ENCODE measurements at regions not wholly inside any gene's neighbourhood (a gene's known extent, or its start where the extent isn't known, plus 50 kb on each side); places are given as distances from the start of the nearest gene placed in this dataset.

DNA sequence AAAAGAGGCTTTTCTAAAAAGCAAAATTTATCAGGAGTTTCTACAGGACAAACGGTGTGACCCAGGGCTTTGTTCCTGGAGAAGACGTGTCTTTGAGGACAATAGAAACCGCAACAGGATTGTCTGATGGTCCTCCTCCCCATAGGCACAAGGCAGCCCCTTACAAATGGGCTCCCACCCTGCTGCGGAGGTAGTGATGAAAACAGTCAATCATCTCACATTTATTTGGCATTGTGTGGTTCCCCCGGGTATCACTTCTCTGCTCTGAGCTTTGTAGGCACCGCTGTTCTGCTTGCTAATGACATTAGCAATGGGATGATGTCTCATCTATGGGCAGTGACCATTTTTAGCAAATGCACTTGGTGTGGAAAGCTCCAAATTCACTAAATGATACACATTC, 155.5 kb upstream of the TMPO start:
- no peak for DNase-seq

DNA sequence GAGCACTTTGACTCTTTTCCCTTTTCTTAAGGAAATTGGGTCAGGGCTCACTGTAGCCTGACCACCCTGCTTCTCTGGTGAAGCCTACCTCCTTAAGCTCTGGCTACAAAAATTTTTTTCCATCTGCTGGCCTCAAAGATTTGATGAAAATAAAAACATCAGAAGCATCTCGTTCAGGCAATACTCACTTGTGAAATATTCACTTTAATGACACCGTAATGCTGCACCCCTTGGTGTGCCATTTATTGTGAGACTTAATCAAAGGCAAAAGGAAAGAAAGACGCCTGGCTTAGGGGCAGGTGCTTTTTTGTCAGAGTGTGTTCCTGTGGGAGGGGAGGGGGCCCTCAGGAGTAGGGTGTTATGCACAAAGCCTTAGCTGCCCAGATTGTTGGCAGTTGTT, 155.0 kb upstream of the TMPO start:
- DNase-seq = no peak

DNA sequence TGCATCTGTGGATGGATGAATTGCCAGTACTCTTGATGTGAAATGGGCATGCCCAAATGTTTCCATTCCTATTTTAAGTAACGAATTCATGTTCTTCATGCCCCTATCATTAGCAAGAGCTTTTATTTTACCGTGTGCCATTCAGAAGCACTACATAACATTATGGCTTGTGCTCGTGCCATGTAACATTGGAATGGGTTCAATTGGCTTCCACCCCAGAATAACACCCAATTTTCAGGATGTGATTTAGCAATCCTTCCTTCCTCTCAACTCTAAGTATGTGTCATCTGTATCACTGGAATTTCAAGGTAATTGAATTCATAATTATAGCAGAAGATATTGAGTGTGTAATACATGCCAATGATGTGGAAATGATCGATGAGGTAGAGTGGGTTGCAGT, 145.8 kb upstream of the TMPO start:
- no peak for DNase-seq

DNA sequence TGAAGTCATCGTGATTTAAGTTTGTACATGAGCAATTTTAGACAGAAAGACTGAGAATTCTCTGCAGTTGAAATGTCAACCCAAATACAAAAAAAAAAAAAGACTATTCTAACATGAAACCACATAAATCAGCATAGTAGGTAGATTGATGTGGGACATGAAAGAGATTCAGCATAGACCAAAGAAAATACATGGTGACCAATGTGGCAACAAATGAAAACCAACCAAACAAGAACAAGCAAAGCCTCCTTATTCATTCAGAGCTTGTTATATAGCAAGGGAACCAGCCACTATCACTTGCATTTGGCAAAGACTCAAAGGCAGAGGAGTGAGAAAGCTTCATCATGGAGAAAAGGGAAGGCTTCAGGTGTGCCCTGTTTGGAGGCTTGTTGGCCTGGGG, 144.4 kb upstream of the TMPO start:
- DNase-seq = no peak

DNA sequence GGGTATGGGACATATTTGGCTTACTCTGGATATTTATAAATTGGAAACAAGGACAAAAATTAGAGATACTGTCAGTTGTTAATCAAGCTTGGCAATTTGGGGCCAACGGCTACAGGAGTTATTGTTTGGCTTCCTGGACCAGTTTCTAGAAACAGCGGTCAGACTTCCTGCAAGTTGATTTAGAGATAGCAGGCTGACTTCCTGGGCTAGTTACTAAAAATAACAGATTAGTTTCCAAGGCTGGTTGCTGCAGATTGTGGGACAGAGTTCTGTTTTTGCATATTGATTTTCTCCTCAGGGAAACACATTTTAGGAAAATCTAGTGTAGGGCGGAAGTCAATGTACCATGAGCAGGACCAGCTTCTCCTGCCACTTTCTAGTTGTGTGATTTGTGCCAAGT, 144.0 kb upstream of the TMPO start:
- DNase-seq = no peak

DNA sequence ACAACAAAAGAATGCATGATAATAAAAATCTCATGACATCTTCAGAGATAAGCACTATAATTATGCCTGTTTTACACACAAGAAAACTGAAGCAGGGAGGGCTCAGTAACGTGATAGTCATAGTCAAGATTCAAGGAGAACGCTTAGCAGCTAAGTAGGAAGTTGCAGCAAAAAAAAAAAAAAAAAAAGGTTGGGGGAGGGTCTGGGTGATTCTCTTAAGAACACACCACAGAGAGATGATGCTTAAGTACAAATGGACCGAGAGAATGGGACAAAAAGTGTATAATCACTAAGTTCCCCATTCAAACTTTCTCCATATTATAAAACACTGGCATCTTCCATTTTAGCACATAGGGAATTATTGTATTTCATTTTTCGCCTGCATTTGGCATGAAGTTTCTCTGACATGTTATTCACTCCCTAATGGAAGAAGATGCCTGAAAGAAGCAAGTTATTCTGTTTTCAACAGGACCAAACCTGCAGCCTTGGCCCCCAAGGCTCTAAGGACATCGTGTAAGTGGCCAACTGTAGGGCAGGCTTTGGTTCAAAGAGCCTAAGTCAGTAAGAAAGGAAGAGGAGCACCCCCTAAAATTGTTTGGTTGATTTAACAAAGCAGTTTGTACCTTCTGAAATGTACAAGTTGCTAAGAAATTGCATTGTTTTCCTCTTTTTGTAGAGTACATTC, 142.9 kb upstream of the TMPO start:
- no peak for DNase-seq

DNA sequence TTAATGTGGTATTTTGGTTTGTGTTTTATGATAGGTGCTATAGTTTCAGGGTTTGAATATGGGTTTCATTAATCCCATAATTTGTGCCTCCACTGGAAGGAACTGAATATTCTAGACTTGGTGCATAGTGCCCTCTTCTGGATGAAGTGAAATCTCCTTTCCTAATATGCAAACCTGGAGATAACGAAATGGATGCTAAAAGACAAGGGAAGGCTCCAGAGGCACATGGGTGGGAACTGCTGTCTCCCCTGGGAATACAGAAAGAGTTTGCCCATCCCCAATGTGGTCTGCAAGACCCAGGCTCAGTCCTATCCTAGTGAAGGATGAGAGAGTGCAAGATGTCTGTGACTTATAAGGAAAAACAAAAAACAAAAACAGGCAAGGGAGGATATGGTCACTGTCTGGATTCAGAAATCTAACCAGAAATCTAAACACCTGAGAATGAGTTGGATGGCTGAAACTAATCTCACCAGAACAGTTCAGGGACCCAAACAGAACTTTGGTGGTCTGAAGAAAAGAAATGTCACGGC, 142.3 kb upstream of the TMPO start:
- DNase-seq = no peak

DNA sequence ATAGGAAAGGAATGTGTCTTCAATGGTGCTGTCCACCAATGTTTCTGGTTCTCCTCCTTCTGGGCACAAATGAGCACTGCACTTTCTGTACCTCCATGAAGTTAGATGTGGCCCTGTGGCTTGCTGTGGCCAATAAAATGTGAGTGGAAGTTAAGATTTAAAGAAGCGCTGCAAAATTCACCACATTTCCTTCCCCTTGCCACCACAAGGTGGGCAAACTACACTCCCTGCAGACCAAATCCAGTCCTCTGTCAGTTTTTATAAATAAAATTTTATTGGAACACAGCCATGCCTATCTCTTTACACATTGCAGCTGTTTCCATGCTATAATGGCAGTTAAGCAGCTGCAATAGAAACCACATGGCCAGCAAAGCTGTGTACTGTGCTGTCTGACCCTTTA, 141.4 kb upstream of the TMPO start:
- DNase-seq = no peak

DNA sequence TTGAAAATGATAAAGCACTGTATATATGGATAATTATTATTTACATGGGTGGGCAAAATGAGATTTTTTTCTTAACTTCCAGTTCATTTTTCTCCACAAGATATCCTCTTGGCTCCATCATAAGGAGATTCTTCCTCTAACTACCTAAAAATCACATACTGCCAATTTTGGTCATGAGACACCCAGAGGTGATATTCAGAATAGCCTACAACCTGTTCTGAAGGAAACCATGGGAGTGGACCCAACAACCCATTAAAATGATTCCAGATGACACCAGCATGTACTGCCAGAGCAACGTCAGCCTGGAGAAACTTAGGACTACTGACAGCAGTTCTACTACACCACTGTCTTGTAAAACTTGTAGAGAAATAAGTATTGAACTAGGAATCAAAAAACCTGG, 136.3 kb upstream of the TMPO start:
- no peak for DNase-seq

DNA sequence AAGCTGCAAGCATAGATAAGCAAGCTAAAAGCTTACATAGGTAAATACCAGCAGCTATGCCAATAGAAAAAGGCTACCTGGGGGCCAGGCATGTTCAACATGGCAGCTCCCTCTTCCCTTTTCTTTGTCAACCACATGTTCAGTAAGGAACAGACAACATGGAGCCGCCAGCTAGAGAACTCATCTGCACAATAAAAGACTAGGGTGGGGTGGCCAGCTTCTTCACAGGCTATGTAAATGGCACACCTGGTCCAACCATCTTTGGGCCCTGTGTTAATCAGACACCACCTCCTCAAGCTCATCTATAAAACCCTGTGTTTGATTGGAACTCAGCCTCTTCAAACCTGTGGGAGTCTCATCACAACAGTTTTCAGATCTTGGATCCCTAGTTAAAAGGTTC, 129.7 kb upstream of the TMPO start:
- DNase-seq = no peak

DNA sequence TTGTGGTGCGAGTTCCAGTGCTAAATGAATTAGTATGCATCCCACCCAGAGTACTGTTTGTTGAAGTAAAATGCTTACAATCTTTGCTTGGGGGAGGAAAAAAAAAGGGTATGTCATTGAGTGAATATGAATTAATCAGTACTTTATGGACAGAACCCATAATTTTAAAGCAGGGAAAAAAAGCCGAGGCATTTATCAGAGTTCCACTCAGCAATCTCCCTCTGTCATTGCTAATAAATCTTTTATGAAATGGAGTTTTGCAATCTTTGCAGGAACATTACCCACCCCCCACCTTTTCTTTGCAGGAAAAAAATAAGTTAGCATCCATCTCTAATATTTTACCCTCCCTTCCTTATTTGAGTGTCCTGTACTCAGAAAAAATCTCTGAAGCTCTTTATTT, 127.9 kb upstream of the TMPO start:
- DNase-seq = no peak

DNA sequence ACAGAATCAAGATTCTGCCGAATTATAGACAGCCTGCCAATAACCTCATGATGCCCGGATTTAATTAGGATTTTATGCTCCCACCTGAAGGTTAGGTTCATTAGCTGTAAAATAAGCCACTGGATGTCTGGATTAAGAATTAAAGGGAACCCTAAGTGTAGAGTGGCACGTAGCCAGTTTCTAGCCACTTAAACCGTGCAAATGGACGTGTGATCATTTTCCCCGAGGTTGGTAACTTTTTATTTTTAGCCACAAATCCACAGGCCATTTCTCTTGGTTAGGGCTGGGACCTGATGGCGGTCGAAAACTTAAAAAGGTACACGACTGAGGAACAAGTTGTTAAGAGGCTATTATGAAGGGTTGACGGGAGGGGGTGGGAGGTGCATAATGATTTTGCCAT, 127.3 kb upstream of the TMPO start:
- DNase-seq = no peak

DNA sequence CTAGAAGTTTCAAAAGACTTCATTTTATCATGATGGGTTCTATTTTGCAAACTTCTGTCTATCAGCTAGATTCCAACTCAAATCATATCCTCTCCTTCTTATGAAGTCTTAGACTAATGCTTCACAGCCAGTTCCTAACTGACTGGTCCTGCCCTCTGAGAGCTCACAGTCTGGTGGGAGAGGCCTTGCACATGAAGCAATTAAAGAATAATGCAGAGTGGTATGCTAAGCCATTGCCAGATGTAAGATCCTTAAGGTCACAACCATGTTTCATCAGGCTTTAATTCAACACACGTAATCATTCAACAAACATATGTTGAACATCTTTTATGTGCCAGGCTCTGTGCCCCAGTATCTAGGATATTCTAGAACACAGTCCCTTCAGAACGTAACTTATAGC, 125.8 kb upstream of the TMPO start:
- no peak for DNase-seq

DNA sequence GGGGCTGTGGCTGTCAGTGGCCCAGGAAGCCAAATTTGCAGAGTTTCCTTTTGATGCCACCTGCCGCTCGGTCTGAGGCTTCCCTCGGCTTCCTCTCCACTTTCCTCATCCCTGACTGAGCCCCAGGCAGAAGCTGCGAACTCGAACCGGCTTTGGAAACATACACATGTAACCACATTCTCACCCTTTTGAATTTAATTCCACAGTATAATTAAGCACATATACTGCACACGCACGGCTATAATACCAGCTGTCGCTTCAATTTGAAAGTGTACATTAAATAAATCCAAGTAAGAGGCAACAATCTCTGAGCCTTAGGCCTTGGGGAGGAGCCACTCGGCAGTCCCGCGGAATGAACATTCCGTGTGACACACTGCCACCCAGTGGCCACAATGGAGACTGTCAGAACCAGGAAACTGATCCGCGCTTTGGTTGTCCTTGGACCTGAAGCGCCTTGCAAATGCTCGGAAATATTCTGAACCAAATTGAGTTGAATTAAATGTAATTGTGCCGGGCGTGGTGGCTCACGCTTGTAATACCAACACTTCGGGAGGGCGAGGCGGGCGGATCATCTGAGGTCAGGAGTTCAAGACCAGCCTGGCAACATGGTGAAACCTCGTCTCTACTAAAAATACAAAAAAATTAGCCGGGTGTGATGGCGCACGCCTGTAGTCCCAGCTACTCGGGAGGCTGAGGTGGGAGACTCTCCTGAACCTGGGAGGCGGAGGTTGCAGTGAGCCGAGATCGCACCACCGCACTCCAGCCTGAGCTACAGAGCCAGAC, 117.9 kb upstream of the TMPO start:
- peak; percentile 84 for DNase-seq

DNA sequence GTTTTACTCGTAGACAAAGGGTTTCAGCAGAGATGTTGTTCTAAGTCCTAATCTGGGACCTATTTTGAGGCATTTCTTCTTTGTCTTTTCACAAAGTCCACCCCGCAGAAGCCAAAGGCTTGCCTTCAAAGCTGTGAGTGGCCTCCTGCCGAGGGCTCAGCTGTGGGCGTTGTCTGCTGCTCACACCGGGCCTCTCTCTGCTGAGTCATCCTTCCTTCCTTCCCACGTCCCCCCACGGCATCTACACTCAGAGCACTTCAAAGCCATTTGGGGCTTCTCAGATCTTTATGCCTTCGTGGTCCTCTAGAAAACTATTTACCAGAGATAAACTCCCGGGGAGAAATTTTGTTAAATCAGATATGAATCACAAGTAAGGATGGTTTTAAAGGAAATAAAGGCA, 115.9 kb upstream of the TMPO start:
- DNase-seq = peak; percentile 72

DNA sequence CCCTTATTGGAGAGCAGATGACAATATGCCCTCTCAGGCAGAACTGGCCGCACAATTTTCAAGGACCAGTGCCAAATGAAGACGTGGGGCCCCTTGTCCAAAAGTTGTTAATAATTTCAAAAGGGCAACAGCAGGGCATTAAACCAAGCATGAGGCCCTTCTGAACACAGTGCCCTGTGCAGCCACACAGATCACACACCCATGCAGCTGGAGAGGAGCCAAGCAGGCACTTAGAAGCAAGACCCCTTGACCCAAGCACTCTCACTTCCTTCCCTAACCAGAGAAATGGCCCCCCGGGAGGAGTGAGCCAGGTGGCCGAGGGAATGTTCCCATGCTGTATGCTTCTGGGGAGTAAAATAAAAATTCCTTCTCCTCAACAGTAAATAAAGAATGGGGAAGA, 114.0 kb upstream of the TMPO start:
- no peak for DNase-seq

DNA sequence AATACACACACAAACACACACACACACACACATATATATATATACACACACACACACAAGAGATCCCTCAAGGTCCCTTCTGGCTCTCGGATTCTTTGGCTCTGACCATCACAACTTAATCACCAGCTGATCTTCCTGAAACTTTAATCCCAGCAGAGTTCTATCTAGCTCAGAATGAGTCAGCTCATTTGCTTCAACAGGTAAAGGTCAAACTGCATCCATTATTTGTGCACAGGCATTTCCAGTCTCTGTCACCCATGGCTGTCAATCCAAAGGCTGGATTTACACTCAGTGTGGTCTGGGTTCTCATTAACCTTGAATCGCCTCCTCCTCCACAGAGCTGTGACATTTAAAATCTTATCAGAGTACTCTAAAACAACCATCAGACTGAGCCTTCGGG, 113.3 kb upstream of the TMPO start:
- DNase-seq = no peak

DNA sequence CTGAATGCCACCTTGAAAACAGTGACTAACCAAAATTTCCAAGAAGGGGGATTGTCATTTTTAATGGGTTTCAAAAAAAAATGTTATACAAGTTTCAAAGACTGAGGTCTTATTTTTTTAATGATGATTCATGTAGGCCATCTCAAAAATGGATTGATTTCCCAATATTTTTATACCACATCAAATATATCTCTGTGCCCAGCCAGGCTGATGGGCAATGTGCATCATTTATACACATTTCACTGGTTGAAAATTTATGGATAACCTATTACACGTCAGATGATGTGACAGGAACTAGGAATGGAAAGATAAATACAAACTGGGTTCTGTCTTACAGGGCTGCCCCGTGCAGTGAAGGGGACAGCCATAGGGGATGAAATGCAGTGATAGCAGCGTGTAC, 112.7 kb upstream of the TMPO start:
- DNase-seq = no peak

DNA sequence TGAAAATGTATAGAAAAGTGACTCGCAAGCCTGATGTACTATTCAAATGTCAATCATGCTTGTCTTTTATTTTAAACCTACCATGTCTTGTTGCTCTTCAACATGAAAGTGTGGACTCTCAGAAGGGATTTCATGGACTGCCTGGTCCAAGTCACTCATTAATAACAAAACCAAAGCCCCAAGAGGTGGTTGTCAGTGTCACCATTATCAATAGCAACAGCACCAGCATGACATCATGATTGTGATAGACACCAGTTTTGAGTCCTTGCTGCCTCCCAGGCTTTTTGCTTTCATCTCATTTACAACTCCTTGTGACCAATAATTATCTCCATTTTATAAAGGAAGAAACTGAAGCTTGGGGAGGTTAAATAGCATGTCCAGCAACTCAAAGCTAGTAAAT, 112.0 kb upstream of the TMPO start:
- no peak for DNase-seq

DNA sequence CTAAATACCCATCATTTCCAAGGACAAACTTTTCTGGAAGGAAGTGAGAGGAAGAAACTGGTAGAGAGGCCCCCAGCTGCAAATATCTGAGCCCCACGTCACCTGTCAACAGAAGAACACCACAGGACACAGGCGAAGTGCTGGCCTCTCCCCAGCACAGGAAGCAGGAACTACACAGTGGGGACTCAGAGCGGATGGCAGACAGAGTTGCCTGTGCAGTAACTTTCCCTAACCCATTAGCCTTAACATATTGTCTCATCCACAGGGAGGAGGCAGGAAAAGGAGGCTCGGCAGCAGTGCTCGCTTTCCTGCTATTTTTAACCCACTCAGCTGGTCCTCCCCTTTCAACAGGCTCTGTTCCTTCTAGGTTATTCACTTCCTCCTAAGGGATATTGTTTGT, 111.5 kb upstream of the TMPO start:
- DNase-seq = no peak

DNA sequence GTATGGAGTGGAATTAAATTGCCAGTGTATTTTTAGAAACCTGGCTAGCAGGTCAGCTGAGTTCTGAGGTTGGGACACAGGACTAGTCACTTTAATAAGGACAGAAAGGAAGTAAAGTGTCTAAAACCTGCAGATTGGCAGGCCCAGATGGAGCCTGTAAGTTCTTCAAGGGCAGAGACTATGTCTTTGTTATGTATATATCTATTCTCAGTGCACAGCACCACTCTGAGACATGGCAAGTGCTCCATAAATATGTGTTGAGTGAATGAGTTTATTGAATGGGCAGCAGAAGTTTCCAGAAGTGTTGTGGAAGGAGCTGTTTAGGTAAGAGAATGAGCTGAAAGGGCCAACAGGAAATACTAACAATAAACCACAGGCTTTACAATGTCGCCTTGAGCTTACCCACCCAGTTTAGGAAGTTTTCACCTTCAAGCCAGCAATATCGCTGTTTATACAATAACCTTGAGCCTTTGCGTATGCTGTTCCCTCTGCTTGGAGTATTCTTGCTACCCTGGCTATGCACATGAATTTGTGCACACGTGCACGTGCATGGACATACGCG, 109.5 kb upstream of the TMPO start:
- no peak for DNase-seq

DNA sequence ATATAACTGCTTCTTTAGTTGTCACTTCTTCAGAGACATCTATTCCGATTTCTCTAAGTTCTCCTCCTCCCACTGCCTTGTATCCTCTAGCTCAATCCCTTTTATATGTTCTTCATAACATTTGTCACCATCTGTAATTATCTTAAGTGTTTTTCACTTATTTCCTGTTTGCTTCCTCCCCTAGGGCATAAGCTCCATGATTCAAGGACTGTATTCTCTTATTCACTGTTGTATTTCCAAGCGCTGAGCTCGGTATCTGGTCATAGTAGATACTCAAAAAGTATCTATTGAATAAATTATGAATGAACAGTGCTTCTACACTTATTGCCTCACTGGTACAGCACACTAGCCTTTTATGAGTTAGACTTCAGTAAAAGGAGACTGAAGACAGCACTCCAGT, 109.0 kb upstream of the TMPO start:
- DNase-seq = no peak

DNA sequence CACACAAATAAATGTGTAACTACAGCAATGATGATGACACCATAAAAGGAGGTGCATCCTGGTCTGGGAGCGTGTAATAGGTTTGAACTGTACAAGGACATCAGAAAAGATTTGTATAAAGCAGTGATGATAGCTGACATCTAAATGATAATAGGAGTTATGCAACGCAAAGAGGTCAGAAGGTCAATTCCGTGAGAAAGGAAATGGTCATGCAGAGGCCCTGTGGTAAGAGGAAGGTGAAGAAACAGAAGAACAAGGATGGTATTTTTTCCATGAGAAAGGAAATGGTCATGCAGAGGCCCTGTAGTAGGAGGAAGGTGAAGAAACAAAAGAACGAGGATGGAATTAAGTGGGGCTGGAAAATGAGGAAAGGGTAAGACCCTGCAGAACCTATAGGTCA, 106.7 kb upstream of the TMPO start:
- no peak for DNase-seq

DNA sequence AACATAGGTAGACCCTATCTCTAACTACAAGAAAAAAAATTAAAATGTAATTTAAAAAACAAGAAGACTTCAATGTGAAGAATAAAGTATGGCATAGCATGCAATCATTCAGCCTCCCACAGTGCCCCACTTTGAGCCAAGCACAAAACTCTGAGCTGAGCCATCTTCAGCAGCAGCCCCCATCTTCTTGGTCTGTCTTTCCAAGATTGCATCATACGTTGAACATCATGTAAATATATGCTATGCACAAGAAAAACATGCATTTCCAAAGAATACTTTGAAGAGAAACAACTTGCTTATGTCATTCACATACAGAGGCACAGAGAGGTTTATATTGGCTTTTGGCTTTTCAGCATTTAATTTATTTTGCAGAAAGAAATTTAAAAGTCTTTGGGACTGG, 105.8 kb upstream of the TMPO start:
- DNase-seq = no peak
